Astrocyte (in vitro differentiated cells and primary cell): ENCODE measurements at regions not wholly inside any gene's neighbourhood (a gene's known extent, or its start where the extent isn't known, plus 50 kb on each side); places are given as distances from the start of the nearest gene placed in this dataset.

Source experiments
- DNase-seq: peaks from one replicate; pipeline ENCODE4 v3.0.0-alpha.2; 2010; ENCODE audit warnings: low read depth
- FAIRE-seq: peaks from 2 replicates; lab custom pipeline; 2011; peaks lifted over from hg19 to GRCh38; lab: Jason Lieb, UNC
- H2AFZ ChIP-seq: 2 replicates; pipeline ENCODE4 v1.6.0; 2012; ENCODE audit warnings: low read depth, low read length, inconsistent platforms
- H3K27ac ChIP-seq: 2 replicates; pipeline ENCODE4 v1.5.1; 2011; ENCODE audit warnings: low read depth, low read length, inconsistent platforms
- H3K27me3 ChIP-seq: 2 replicates; pipeline ENCODE4 v1.6.0; 2011; ENCODE audit warnings: low read length, inconsistent platforms; ENCODE audit not compliant: insufficient read depth
- H3K36me3 ChIP-seq: 2 replicates; pipeline ENCODE4 v1.5.1; 2011; ENCODE audit warnings: low read length, inconsistent platforms; ENCODE audit not compliant: insufficient read depth
- H3K4me1 ChIP-seq: 2 replicates; pipeline ENCODE4 v1.5.1; 2011; ENCODE audit warnings: low read length, inconsistent platforms; ENCODE audit not compliant: insufficient read depth
- H3K4me2 ChIP-seq: 2 replicates; pipeline ENCODE4 v1.6.0; 2012; ENCODE audit warnings: low read length, inconsistent platforms
- H3K4me3 ChIP-seq: 2 replicates; pipeline ENCODE4 v1.5.1; 2011; ENCODE audit warnings: low read depth, mild to moderate bottlenecking, low read length, inconsistent platforms; ENCODE audit not compliant: insufficient read depth
- H3K79me2 ChIP-seq: 2 replicates; pipeline ENCODE4 v1.6.0; 2012; ENCODE audit warnings: mild to moderate bottlenecking, low read length, inconsistent platforms; ENCODE audit not compliant: insufficient read depth
- H3K9ac ChIP-seq: 2 replicates; pipeline ENCODE4 v1.6.0; 2012; ENCODE audit warnings: mild to moderate bottlenecking, low read length, inconsistent platforms
- H3K9me3 ChIP-seq: 2 replicates; pipeline ENCODE4 v1.5.1; 2012; ENCODE audit warnings: low read depth, mild to moderate bottlenecking, low read length, inconsistent platforms; ENCODE audit not compliant: insufficient read depth
- H4K20me1 ChIP-seq: 2 replicates; pipeline ENCODE4 v1.6.0; 2012; ENCODE audit warnings: low read length, inconsistent platforms; ENCODE audit not compliant: insufficient read depth
- H3K27ac Mint-ChIP-seq: one replicate; pipeline ENCODE4 v1.8.0; 2021; ENCODE audit warnings: mild to moderate bottlenecking, mixed read lengths; ENCODE audit not compliant: unreplicated experiment
- H3K27me3 Mint-ChIP-seq: one replicate; pipeline ENCODE4 v1.8.0; 2021; ENCODE audit warnings: low read depth, mixed read lengths; ENCODE audit not compliant: unreplicated experiment
- H3K36me3 Mint-ChIP-seq: one replicate; pipeline ENCODE4 v1.8.0; 2021; ENCODE audit warnings: low read depth, mixed read lengths; ENCODE audit not compliant: unreplicated experiment
- H3K4me1 Mint-ChIP-seq: one replicate; pipeline ENCODE4 v1.8.0; 2021; ENCODE audit warnings: low read depth, mixed read lengths; ENCODE audit not compliant: unreplicated experiment
- H3K4me3 Mint-ChIP-seq: one replicate; pipeline ENCODE4 v1.8.0; 2021; ENCODE audit warnings: mild to moderate bottlenecking, moderate library complexity, mixed read lengths; ENCODE audit not compliant: unreplicated experiment
- H3K9me3 Mint-ChIP-seq: one replicate; pipeline ENCODE4 v1.8.0; 2021; ENCODE audit warnings: mild to moderate bottlenecking, mixed read lengths; ENCODE audit not compliant: unreplicated experiment
- EZH2 ChIP-seq: IDR thresholded peaks from 2 replicates; pipeline ENCODE4 v1.6.1; 2012; ENCODE audit warnings: mild to moderate bottlenecking, low read length, inconsistent platforms; ENCODE audit not compliant: insufficient read depth
- TF ChIP-seq, protein P1 (sequence below): IDR thresholded peaks from 2 replicates; pipeline ENCODE4 v1.5.1; 2011; ENCODE audit warnings: low read depth, mild to moderate bottlenecking, inconsistent platforms, low read length, moderate library complexity; ENCODE audit not compliant: insufficient read depth

DNA sequence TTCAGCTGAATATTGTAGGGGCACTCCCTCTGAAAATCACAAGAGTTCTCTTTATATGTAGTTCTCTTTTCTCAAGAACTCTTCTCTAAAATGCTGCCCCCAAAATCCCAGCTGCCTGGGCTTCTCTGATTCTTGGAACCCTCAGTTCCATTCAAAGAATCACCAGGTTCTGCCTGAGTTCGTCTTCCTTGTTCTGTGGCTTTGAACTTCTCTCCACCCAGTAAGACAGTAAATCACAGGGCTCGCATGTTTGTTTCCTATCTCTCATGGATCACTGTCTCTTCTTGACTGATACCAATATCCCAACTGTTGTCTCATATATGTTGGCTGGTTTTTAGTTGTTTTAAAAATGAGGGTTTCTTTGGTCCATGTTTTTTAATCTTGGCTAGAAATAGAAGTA lies 359.5 kb upstream of the CBLB start:
- H3K4me3 Mint-ChIP-seq: no peak overlapping the region
- no peak overlapping the region for H3K4me2 ChIP-seq
- no peaks in the 10 kb centered on the region for H4K20me1 ChIP-seq
- H3K27ac ChIP-seq: no peak overlapping the region
- H3K27me3 ChIP-seq: no peaks in the 10 kb centered on the region
- H3K36me3 ChIP-seq: no peaks in the 10 kb centered on the region
- no peak overlapping the region for H3K27ac Mint-ChIP-seq
- no peak overlapping the region for H3K9ac ChIP-seq
- no peak for TF ChIP-seq EZH2
- TF ChIP-seq, protein P1, sequence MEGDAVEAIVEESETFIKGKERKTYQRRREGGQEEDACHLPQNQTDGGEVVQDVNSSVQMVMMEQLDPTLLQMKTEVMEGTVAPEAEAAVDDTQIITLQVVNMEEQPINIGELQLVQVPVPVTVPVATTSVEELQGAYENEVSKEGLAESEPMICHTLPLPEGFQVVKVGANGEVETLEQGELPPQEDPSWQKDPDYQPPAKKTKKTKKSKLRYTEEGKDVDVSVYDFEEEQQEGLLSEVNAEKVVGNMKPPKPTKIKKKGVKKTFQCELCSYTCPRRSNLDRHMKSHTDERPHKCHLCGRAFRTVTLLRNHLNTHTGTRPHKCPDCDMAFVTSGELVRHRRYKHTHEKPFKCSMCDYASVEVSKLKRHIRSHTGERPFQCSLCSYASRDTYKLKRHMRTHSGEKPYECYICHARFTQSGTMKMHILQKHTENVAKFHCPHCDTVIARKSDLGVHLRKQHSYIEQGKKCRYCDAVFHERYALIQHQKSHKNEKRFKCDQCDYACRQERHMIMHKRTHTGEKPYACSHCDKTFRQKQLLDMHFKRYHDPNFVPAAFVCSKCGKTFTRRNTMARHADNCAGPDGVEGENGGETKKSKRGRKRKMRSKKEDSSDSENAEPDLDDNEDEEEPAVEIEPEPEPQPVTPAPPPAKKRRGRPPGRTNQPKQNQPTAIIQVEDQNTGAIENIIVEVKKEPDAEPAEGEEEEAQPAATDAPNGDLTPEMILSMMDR: no peak
- H3K9me3 Mint-ChIP-seq: no peaks in the 10 kb centered on the region
- H3K79me2 ChIP-seq: no peaks in the 10 kb centered on the region
- no peaks in the 10 kb centered on the region for H3K27me3 Mint-ChIP-seq
- H3K9me3 ChIP-seq: no peaks in the 10 kb centered on the region
- no peaks in the 10 kb centered on the region for H3K4me1 ChIP-seq
- H3K4me3 ChIP-seq: no peak overlapping the region
- H3K36me3 Mint-ChIP-seq: no peaks in the 10 kb centered on the region
- no peak overlapping the region for H2AFZ ChIP-seq
- FAIRE-seq (no peak), DNase-seq (no peak)
- peaks cover 5% of the 10 kb centered on the region for H3K4me1 Mint-ChIP-seq

- Histone ChIP-seq H4K20me1 (no peaks in the 10 kb centered on the region), H3K79me2 (no peaks in the 10 kb centered on the region), H3K4me2 (no peak overlapping the region), H3K27me3 (no peaks in the 10 kb centered on the region), H2AFZ (no peak overlapping the region), H3K4me1 (no peaks in the 10 kb centered on the region), H3K36me3 (no peaks in the 10 kb centered on the region), H3K9me3 (no peaks in the 10 kb centered on the region), H3K27ac (no peak overlapping the region), H3K9ac (no peak overlapping the region), H3K4me3 (no peak overlapping the region)
- TF ChIP-seq, protein P1: no peak
- TF ChIP-seq EZH2: no peak
- Mint-ChIP-seq H3K4me3 (no peak overlapping the region), H3K36me3 (no peaks in the 10 kb centered on the region), H3K4me1 (peaks cover 8% of the 10 kb centered on the region), H3K27ac (no peak overlapping the region), H3K9me3 (no peaks in the 10 kb centered on the region), H3K27me3 (no peaks in the 10 kb centered on the region)
- FAIRE-seq (no peak), DNase-seq (no peak)
These were observed 360.9 kb upstream of the CBLB start for GRCh38 chr3:106229495-106230278.

GRCh38 chr3:106231086-106231485 lies 362.3 kb upstream of the CBLB start:
- Histone ChIP-seq H2AFZ (no peak overlapping the region), H3K27ac (no peak overlapping the region)
- no peaks in the 10 kb centered on the region for H3K27me3 Mint-ChIP-seq

More at GRCh38 chr3:106231086-106231485, 362.3 kb upstream of the CBLB start:
- H3K9me3 ChIP-seq: no peaks in the 10 kb centered on the region
- H4K20me1 ChIP-seq: no peaks in the 10 kb centered on the region
- DNase-seq: no peak
- no peak overlapping the region for H3K4me3 Mint-ChIP-seq
- TF ChIP-seq EZH2: no peak
- TF ChIP-seq, protein P1: no peak
- H3K27me3 ChIP-seq: no peaks in the 10 kb centered on the region
- H3K27ac Mint-ChIP-seq: no peak overlapping the region
- H3K9ac ChIP-seq: no peak overlapping the region
- H3K79me2 ChIP-seq: no peaks in the 10 kb centered on the region
- no peaks in the 10 kb centered on the region for H3K36me3 Mint-ChIP-seq
- no peaks in the 10 kb centered on the region for H3K9me3 Mint-ChIP-seq
- H3K36me3 ChIP-seq: no peaks in the 10 kb centered on the region
- no peak overlapping the region for H3K4me3 ChIP-seq
- peaks cover 8% of the 10 kb centered on the region for H3K4me1 Mint-ChIP-seq
- no peak overlapping the region for H3K4me2 ChIP-seq
- no peak for FAIRE-seq
- H3K4me1 ChIP-seq: no peaks in the 10 kb centered on the region
